Fibroblast of the aortic adventitia (primary cell): ENCODE measurements at regions not wholly inside any gene's neighbourhood (a gene's known extent, or its start where the extent isn't known, plus 50 kb on each side); places are given as distances from the start of the nearest gene placed in this dataset.

Experiments used
- DNase-seq: peaks from one replicate; pipeline ENCODE4 v3.0.0-alpha.2; 2010; ENCODE audit warnings: low read depth
- H3K4me3 ChIP-seq: 2 replicates; pipeline ENCODE4 v1.5.1; 2011; ENCODE audit warnings: low read depth, mild to moderate bottlenecking, control low read depth, low read length, moderate library complexity
- TF ChIP-seq, protein P1 (sequence below): IDR thresholded peaks from 2 replicates; pipeline ENCODE4 v1.5.1; 2011; ENCODE audit warnings: mild to moderate bottlenecking, low read length, control low read depth, inconsistent platforms; ENCODE audit not compliant: insufficient read depth

DNA sequence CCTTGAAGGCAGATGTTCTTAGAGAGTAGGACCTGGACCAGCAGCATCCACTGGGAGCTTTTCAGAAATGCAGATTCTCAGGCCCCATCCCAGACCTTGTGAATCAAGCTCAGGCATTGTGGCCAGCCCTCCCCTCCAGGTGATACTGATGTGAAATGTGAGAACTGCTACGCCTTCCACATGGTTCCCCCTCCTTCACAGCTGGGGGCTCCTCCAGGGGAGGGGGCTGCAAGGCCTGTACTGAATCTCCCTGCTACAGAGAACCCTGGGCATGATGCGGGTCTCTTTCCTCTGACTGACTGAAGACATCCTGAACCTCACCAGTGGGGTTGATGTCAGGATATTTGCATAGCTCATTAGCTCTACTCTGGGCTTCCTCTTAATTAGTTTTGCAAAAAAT is 141.8 kb upstream of the CSF3R start:
- DNase-seq = no peak
- TF ChIP-seq, protein P1, sequence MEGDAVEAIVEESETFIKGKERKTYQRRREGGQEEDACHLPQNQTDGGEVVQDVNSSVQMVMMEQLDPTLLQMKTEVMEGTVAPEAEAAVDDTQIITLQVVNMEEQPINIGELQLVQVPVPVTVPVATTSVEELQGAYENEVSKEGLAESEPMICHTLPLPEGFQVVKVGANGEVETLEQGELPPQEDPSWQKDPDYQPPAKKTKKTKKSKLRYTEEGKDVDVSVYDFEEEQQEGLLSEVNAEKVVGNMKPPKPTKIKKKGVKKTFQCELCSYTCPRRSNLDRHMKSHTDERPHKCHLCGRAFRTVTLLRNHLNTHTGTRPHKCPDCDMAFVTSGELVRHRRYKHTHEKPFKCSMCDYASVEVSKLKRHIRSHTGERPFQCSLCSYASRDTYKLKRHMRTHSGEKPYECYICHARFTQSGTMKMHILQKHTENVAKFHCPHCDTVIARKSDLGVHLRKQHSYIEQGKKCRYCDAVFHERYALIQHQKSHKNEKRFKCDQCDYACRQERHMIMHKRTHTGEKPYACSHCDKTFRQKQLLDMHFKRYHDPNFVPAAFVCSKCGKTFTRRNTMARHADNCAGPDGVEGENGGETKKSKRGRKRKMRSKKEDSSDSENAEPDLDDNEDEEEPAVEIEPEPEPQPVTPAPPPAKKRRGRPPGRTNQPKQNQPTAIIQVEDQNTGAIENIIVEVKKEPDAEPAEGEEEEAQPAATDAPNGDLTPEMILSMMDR = no peak
- no peak overlapping the region for H3K4me3 ChIP-seq

GRCh38 chr1:36622741-36623648 is 140.3 kb upstream of the CSF3R start:
- H3K4me3 ChIP-seq = no peak overlapping the region
- TF ChIP-seq, protein P1 = no peak
- DNase-seq = no peak

- DNase-seq = no peak
- TF ChIP-seq, protein P1 = no peak
- H3K4me3 ChIP-seq = no peak overlapping the region
These were observed 138.8 kb upstream of the CSF3R start for GRCh38 chr1:36621531-36621930.

GRCh38 chr1:36620142-36620541 is 137.4 kb upstream of the CSF3R start:
- DNase-seq = no peak
- no peak overlapping the region for H3K4me3 ChIP-seq
- TF ChIP-seq, protein P1 = no peak

- TF ChIP-seq, protein P1 = no peak
- DNase-seq = no peak
- H3K4me3 ChIP-seq = no peak overlapping the region
These were observed 132.3 kb upstream of the CSF3R start for GRCh38 chr1:36614991-36615390.

- TF ChIP-seq, protein P1 = no peak
- no peak overlapping the region for H3K4me3 ChIP-seq
- DNase-seq = no peak
These were observed 131.9 kb upstream of the CSF3R start for GRCh38 chr1:36614571-36614970.
